GM18870 (cell line): ENCODE measurements at regions not wholly inside any gene's neighbourhood (a gene's known extent, or its start where the extent isn't known, plus 50 kb on each side); places are given as distances from the start of the nearest gene placed in this dataset.
A peak's percentile ranks its signal among the peaks of the same experiment; 100 is the strongest.
"Not testable (repeated sequence)": the region's sequence is repeated elsewhere in the genome, so short reads cannot be mapped to it uniquely, and the experiment has no call there.

Source experiments
- ATAC-seq: cut with Tn5 transposase; IDR thresholded peaks from one replicate; pipeline ENCODE4 v1.9.1; 2021; ENCODE audit warnings: moderate library complexity; ENCODE audit not compliant: unreplicated experiment

DNA sequence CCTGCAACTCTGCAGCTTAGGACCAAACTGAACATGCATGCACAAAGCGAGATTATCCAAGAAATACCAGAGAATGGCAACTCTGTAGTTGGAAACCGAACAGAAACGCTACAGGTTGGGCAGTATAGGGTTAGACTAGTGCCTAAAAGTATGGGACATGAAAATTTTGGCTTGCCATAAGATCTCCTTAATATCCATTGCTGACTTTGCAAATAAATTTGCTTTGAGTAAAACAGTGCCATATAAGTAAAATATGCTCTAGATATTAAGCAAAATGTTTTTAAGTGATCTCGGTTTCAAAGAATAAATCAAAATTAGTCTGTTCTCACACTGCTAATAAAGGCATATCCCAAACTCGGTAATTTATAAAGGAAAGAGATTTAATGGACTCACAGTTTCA lies 456.0 kb downstream of the PRDM9 start:
- no peak for ATAC-seq

DNA sequence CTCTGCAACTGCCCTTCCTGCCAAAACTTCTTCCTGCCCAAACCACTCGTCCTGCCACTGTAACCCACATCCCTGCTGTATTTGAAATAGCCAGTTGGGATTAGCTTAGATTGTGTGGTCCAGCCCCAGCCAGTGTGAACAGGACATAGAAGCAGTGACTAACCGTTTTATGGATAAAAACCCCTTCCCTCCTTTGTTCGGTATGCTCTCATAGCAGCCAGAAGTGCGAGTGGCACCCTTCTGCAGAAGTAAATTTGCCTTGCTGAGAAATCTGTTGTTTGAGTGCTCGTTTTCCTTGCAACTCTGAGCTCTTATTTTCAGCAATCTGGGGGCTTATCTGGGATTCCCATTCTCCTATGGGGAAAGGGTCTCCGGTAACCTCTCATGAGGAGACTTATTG lies 470.0 kb downstream of the PRDM9 start:
- no peak for ATAC-seq

DNA sequence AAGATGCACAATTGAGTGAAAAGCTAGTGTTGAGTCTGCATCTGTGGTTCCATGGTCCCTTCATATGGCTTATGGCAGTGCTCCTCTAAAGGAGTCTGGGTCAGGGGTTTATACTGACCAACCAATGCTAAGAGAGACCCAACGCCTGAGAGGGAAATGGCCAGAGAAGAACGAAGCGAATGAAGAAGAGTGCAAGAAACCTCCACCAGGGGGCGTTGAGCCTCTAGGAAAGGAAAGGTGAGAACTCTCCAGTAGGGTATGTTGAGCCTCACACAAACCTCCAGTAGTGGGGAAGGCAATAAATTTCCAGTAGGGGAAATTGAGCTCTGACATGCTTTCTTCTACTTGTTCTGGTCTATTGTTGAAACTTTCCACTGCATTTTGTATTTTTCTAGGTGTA lies 470.6 kb downstream of the PRDM9 start:
- ATAC-seq: no peak

DNA sequence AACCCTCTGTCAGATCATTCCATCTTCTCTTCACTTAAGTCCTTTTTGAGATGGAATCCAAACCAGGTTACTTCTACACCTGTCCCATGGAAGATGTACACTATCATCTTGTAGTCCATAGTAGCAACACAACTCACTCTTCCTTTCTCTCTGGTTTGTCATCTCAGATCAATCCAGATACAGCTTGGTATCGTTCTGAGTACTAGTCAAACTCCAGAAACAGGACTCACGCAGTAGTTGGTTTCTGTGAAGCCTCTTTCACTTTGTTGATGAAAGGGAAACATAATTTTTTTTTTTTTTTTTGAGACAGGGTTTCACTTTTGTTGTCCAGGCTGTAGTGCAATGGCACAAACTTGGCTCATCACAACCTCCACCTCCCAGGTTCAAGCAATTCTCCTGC lies 484.0 kb downstream of the PRDM9 start:
- peak; percentile 98 for ATAC-seq

DNA sequence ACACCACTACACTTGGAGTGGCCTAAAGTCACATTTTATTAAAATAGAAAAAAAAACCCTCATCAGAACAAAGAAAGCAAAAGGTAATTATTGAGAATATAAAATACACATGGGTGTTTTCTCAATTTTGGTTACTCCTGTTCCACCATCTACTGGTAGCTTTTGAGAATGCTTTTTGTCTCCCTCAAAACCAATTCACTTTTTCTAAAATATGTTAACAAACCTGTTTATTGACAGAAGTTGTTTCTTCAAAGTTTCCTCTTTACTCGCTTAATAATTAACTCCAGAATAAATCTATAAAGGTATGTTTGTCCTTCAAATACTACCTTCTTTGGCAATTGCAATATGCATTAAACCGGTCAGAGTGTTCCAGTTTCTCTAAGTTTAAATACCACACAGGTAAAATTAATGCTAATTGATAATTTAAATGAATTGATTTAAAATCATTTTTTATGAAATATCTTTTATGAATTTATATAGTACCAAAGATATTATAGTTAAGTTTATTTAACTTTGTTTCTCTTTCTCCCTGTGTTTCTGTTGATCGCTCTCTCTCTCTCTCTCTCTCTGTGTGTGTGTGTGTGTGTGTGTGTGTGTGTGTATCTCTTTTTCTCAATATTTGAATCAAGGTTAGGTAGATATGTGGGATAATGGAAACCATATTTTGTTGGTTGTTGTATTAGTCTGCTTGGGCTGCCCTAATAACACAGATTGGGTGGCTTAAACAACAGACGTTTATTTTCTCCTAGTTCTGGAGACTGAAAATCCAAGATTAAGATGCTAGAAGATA lies 487.4 kb downstream of the PRDM9 start:
- ATAC-seq: no peak

DNA sequence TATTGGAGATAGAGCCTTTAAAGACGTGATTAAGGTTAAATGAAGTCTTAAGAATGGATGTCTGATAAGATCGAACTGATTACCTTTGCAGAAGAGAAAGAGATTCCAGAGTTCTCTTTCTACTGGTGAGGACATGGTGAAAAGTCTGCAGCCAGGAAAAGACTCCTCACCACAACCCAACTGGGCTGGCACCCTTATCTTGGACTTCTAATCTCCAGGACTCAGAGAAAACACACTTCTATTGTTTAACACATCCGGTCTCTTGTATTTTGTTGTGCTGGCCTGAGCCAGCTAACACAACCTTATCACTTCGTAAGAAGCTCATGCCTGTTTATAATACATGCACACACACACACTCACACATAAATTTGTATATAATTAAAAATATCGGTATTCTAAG lies 489.1 kb downstream of the PRDM9 start:
- ATAC-seq: no peak

DNA sequence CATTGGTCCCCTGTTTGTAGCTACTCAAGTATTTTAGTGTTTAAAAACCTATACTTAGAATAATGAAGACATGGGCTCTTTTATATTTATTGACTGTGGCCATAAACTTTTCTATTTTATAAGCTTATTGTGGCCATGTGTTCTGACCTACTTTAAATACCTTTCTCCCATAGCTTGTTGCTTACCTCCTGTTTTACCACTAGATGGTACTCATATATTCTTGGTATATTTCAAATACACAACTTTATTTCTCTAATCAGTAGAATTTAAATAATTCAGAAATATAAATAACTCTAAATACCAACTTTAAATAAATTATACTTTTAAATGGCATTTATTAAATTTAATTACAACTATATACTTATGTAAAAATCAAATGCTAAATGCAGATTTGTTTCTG lies 498.0 kb downstream of the PRDM9 start:
- ATAC-seq: no peak

DNA sequence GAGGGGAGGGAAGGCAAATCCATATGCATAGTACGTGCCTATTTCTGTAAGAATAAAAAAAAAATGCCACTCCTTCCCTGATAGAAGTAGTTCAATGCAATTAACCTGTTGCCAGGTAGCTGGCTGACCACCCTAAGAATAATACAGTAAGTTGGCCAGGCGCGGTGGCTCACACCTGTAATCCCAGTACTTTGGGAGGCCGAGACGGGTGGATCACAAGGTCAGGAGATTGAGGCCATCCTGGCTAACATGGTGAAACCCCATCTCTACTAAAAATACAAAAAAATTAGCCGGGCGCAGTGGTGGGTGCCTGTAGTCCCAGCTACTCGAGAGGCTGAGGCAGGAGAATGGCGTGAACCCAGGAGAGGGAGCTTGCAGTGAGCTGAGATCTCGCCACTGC lies 510.3 kb downstream of the PRDM9 start:
- ATAC-seq: not testable (repeated sequence)

DNA sequence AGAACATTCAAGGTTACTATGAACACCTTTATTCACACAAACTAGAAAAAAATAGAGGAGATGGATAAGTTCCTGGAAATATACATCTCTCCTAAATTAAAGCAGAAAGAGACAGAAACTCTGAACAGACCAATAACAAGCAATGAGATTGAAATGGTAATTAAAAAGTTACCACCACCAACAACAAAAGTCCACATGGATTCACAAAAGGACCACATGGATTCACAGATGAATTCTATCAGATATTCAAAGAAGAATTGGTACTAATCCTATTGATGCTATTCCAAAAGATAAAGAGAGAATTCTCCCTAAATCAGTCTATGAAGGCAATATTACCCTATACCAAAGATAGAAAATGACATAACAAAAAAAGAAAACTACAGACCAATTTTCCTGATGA lies 518.9 kb downstream of the PRDM9 start:
- no peak for ATAC-seq

DNA sequence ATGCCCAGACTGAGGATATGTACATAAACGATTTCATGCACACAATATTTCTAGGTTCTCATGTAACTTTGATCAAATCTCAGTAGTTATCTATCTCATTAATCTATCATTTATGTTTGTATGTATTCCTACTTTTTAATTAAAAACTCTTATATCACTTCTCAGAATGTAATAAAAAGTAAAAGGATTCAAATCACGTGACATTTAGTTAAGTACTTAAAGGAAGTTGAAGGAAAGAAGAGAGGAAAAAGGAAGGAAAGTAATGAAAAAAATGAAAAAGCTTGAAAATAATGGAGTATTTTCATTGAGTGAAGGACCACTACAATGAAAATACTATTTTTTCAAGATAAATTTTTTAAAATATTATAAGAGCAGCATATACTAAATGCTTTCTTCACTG lies 535.3 kb downstream of the PRDM9 start:
- no peak for ATAC-seq

DNA sequence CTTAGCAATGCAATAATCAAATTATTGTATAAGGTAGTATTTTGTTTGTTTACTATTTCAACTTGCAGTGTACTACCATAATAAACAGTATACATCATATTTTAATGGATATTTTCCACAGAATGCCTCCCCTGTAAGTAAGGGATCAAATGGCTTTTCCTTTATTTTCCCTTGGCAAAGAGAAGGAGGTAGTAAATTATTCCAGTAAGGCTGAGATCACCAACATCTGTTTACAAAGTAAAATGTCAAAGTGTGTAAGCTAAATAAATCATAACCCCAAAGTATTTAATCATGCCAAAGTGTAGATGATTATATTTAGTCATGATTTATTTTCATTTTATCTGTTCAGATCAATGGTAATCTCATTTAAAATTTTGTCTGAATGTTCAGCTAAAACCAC lies 537.6 kb downstream of the PRDM9 start:
- ATAC-seq: no peak

DNA sequence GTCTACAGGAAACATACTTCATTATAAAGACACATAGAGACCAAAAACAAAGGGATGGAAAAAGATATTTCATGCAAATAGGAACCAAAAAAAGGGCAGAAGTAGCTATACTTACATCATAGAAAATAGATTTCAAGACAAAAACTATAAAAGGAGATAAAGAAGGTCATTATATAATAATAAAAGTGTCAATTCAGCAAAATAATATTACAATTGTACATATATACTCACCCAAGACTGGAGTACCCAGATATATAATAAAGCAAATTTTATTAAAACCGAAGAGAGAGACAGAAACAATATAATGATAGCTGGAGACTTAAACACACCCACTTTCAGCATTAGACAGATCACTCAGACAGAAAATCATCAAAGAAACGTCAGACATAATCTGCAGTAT lies 546.3 kb downstream of the PRDM9 start:
- no peak for ATAC-seq

DNA sequence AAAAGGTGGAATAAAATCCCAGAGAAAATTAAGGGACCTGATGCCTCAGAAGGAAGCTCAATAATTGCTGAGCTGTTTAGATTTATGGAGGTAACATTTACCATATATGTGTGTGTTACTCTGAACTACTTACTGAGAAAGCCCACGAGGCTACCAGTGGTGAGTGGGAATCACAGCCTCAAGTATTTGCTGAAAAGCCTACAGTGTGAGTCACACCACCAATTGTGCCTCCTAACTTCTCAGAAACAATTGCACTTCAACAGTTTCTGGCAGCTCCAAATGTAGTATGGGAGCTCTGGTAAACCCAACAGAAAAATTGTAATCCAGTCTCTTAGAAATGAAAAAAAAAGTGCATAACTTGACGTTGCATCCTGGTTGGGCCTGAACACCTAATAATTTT lies 551.6 kb downstream of the PRDM9 start:
- ATAC-seq: no peak

DNA sequence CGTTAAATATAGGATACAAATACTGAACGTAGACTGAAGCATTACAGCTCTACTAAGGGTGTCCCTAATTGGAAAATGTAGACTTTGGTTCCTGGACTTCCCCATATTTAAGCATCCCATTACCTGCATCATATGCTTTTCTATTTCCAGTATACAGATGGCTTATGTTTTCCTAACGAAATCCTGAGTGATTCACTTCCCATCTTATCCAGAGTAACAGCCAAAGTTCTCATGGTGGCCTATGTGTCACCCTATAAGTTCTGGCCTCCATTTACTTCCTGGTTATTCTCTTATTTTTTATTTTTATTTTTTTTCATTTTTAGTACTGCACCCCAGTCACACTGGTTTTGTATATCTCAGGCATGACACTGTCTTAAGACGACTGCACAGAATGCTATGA lies 552.3 kb downstream of the PRDM9 start:
- no peak for ATAC-seq

DNA sequence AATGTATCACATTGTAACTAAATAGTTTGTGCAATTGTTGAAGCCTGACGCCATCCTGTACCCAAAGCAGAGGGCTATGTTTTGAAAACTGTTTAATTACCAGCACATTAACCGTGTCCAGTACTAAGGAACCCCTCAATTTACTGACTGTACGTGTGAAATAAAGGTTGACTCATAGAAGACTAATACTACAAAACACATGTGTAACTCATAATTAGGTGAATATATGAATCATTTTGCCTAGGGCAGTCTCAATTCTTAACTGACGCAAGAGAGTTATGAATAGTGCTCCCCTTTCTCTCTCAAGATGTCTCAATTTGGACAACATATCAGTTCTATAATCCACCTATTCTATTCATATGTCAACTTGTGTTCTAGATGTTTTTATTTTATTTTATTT lies 558.4 kb downstream of the PRDM9 start:
- no peak for ATAC-seq

DNA sequence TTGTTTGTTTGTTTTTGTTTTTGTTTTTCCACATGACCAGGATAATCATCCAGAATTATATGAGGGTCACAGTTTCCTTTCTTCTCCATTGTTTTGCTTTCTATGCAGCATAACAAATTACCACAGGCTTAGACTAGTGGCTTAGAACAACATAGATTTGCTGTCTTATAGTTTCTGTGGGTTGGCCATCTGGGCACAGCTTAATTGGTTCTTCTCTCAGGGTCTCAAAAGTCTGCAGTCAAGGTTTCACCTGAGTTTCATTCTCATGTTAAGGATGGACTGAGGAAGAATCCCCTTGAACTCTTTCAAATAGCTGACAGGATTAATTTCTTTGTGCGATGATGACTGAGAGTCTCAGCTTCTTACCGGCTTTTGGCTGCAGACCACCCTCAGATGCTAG lies 559.8 kb downstream of the PRDM9 start:
- ATAC-seq: no peak

DNA sequence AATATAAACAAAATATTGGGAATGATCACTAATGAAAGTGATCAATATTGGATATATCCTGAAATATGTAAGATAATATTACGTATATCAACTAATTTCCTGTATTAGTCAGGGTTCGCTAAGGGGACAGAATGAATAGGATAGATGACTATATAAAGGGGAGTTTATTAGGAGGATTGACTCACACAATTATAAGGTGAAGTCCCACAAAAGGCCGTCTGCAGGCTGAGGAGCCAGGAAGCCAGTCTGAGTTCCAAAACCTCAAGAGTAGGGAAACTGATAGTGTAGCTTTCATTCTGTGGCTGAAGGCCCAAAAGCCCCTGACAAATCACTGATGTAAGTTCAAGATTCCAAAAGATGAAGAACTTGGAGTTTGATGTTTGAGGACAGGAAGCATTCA lies 561.1 kb downstream of the PRDM9 start:
- no peak for ATAC-seq

DNA sequence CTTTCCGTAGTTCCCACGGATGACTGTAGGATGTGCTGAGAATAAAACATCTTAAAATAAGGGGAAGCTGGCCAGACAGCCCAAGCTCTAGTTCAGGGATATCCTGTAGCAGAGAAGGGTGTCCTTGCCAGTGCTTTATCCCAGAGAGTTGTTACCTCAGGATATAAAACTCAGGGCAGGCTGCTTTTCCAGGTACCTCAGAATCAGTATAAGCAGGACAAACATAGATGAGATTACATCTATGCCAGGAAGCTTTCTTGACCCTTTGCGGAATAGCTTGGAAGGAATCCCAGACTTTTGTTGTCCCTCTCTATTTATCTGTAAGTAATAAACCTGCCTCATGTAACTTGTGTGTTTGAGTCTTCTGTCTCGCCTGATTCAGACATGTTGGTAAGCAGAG lies 565.7 kb downstream of the PRDM9 start:
- no peak for ATAC-seq

DNA sequence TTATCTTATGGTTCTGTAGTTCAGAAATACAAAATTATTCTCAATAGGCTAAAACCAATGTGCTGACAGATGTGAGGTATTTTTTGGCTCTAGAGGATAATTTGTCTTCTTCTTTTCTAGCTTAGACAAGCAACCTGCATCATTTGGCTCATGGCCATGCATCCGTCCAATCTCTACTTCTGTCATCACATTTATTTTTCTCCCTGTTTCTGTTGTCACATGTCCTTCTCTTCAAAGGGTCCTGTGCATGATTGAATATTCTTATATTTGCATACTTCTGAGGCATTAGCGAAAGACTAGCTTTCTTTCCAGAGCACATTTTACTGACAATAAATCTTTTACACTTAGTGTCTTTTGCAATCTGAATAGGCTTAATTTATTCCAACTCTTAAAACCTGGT lies 564.7 kb downstream of the CDH10 start:
- no peak for ATAC-seq

DNA sequence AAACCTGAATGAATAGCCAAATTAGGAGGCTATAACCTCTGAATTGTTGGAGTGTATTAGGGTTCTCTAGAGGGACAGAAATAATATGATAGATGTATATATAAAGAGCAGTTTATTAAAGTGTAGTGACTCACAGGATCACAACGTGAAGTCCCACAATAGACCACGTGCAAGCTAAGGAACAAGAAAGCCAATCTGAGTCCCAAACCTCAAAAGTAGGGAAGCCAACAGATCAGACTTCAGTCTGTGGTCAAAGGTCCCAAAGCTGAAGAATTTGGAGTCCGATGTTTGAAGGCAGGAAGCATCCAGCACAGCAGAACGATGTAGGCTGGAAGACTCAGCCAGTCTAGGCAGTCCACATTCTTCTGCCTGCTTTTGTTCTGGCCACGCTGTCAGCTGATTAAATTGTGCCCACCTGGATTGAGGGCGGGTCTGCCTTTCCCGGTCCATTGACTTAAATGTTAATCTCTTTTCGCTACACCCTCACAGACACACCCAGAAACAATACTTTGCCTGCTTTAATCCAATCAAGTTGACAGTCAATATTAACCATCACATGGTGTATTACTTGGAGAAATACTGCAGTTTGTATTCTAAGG lies 550.6 kb downstream of the CDH10 start:
- ATAC-seq: no peak

DNA sequence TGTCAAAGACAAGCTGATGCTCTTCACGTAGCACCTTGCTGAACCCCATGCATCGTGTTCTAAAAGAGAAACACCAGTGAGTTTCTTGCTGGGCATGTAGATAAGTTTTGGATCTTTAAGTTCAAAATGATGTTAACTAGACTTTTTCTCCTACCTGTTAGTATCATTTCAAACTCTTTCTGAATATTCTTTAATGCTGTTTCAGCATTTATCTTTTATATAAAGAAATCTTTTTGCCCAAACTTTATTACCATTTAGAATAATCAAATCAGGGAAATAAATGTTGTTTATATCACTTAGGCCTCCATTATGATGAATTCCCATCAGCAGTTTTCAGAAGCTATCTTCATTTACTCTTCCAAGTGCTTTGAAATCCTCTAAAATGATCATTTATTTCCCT lies 542.8 kb downstream of the CDH10 start:
- no peak for ATAC-seq

DNA sequence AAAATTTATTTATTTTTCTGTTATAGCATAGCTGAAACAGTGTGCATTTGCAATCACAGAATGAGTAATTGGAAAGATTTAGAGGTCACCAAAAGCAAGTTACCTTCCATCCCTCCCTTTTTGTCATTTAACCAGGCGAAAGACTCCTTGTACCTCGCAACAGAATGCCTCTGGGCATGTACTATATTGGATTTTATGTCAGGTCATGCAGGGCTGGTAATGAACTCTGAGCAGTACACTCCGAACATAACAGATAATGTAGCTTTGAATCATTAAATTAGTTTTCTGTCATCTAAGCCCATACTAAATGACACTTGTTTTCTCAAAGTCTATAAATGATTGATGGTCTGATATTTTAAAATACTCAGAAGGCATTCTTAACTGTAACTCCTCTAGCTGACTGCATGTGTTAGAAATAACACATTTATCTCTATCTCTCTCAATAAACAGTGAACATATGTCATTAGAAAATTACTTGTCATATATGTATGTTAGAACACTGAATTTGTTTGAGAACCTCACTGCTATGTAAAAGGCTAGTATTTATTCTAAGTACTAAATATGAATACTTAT lies 541.2 kb downstream of the CDH10 start:
- ATAC-seq: no peak
